WTC11 (cell line): ENCODE measurements at regions not wholly inside any gene's neighbourhood (a gene's known extent, or its start where the extent isn't known, plus 50 kb on each side); places are given as distances from the start of the nearest gene placed in this dataset.

Experiments
- ETV6 ChIP-seq: sonication (generic); formaldehyde crosslinking; IDR thresholded peaks from 2 replicates; pipeline ENCODE4 v1.8.1; 2022; ENCODE audit warnings: mild to moderate bottlenecking, missing genetic modification reagents
- IRF2 ChIP-seq: sonication (generic); formaldehyde crosslinking; IDR thresholded peaks from 2 replicates; pipeline ENCODE4 v1.8.0; 2022; ENCODE audit warnings: low read depth, missing genetic modification reagents, borderline replicate concordance
- JUN ChIP-seq: sonication (generic); formaldehyde crosslinking; IDR thresholded peaks from 2 replicates; pipeline ENCODE4 v1.8.0; 2023; ENCODE audit warnings: mild to moderate bottlenecking, missing genetic modification reagents
- MYBL2 ChIP-seq: sonication (generic); formaldehyde crosslinking; IDR thresholded peaks from 2 replicates; pipeline ENCODE4 v1.8.1; 2023; ENCODE audit warnings: mild to moderate bottlenecking, moderate library complexity, missing genetic modification reagents
- NR3C1 ChIP-seq: sonication (generic); formaldehyde crosslinking; conservative IDR thresholded peaks from 2 replicates; pipeline ENCODE4 v1.8.1; 2023; ENCODE audit warnings: low read depth, mild to moderate bottlenecking, missing genetic modification reagents
- SMAD4 ChIP-seq: sonication (generic); formaldehyde crosslinking; IDR thresholded peaks from 2 replicates; pipeline ENCODE4 v1.8.0; 2022; ENCODE audit warnings: mild to moderate bottlenecking, missing genetic modification reagents
- TF ChIP-seq, protein P1 (sequence below): sonication (generic); formaldehyde crosslinking; IDR thresholded peaks from 2 replicates; pipeline ENCODE4 v1.8.0; 2022; ENCODE audit warnings: mild to moderate bottlenecking, missing genetic modification reagents
- TF ChIP-seq, protein P2 (sequence below): fragments of 200-600 bp; IDR thresholded peaks from 2 replicates; pipeline ENCODE4 v1.8.0; 2022; ENCODE audit warnings: antibody characterized with exemption
- TF ChIP-seq, protein P3 (sequence below): sonication (generic); formaldehyde crosslinking; IDR thresholded peaks from 2 replicates; pipeline ENCODE4 v1.8.0; 2022; ENCODE audit warnings: mild to moderate bottlenecking, missing genetic modification reagents

DNA sequence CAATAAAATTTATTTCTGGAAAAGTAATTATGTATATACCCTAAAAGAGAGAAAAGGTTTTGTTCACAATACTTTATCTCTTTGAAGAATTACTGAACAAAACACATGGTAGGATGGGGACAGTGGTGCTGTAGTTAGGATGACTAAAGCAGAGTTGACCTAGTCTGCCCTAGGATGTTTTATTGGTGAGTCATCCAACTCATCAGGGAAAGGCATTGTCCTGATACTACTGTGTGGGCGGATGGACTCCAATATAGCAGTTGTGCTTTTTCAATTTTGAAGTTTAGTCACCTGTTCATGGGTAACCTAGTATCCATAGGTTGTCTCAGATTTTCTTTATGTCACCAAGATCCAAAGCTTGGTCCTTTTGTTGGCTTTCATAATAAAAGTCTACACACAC lies 53.3 kb upstream of the EYS start:
- TF ChIP-seq, protein P1, sequence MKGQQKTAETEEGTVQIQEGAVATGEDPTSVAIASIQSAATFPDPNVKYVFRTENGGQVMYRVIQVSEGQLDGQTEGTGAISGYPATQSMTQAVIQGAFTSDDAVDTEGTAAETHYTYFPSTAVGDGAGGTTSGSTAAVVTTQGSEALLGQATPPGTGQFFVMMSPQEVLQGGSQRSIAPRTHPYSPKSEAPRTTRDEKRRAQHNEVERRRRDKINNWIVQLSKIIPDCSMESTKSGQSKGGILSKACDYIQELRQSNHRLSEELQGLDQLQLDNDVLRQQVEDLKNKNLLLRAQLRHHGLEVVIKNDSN (CRISPR knock-in tag), result no peak
- TF ChIP-seq, protein P2, sequence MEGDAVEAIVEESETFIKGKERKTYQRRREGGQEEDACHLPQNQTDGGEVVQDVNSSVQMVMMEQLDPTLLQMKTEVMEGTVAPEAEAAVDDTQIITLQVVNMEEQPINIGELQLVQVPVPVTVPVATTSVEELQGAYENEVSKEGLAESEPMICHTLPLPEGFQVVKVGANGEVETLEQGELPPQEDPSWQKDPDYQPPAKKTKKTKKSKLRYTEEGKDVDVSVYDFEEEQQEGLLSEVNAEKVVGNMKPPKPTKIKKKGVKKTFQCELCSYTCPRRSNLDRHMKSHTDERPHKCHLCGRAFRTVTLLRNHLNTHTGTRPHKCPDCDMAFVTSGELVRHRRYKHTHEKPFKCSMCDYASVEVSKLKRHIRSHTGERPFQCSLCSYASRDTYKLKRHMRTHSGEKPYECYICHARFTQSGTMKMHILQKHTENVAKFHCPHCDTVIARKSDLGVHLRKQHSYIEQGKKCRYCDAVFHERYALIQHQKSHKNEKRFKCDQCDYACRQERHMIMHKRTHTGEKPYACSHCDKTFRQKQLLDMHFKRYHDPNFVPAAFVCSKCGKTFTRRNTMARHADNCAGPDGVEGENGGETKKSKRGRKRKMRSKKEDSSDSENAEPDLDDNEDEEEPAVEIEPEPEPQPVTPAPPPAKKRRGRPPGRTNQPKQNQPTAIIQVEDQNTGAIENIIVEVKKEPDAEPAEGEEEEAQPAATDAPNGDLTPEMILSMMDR, result no peak
- TF ChIP-seq SMAD4 (no peak), ETV6 (CRISPR knock-in tag) (no peak), MYBL2 (CRISPR knock-in tag) (no peak), JUN (CRISPR knock-in tag) (no peak), IRF2 (CRISPR knock-in tag) (no peak), NR3C1 (CRISPR knock-in tag) (no peak)
- TF ChIP-seq, protein P3, sequence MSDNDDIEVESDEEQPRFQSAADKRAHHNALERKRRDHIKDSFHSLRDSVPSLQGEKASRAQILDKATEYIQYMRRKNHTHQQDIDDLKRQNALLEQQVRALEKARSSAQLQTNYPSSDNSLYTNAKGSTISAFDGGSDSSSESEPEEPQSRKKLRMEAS (CRISPR knock-in tag), result no peak
